Cardiac muscle cell (in vitro differentiated cells and primary cell): ENCODE measurements at regions not wholly inside any gene's neighbourhood (a gene's known extent, or its start where the extent isn't known, plus 50 kb on each side); places are given as distances from the start of the nearest gene placed in this dataset.
A peak's percentile ranks its signal among the peaks of the same experiment; 100 is the strongest.

Experiments used
- DNase-seq, 2 donors: peaks; one replicate each; pipeline versions ENCODE4 v3.0.0 to v3.0.0-alpha.2; 2010 to 2017; ENCODE audit warnings: low read depth in 1 of 2, low spot score in 1 of 2
- H3K27ac ChIP-seq: fragments of 200-600 bp; sonication (generic); 2 replicates; pipeline ENCODE4 v1.5.1; 2016
- H3K27me3 ChIP-seq: fragments of 200-600 bp; sonication (generic); 2 replicates; pipeline ENCODE4 v1.6.0; 2016; ENCODE audit warnings: control low read depth
- H3K36me3 ChIP-seq: fragments of 200-600 bp; sonication (generic); 2 replicates; pipeline ENCODE4 v1.5.1; 2016; ENCODE audit warnings: control low read depth
- H3K4me1 ChIP-seq: fragments of 200-600 bp; sonication (generic); 2 replicates; pipeline ENCODE4 v1.8.1; 2017; ENCODE audit warnings: low read depth, mild to moderate bottlenecking, mixed run types
- H3K4me3 ChIP-seq: fragments of 200-600 bp; sonication (generic); 2 replicates; pipeline ENCODE4 v1.5.1; 2016; ENCODE audit warnings: mild to moderate bottlenecking
- H3K9me3 ChIP-seq: fragments of 200-600 bp; sonication (generic); 2 replicates; pipeline ENCODE4 v1.5.1; 2017; ENCODE audit warnings: low read depth, mild to moderate bottlenecking, control low read depth
- TF ChIP-seq, protein P1 (sequence below): IDR thresholded peaks from 2 replicates; pipeline ENCODE4 v1.5.1; 2012; ENCODE audit warnings: low read depth, mild to moderate bottlenecking, low read length

DNA sequence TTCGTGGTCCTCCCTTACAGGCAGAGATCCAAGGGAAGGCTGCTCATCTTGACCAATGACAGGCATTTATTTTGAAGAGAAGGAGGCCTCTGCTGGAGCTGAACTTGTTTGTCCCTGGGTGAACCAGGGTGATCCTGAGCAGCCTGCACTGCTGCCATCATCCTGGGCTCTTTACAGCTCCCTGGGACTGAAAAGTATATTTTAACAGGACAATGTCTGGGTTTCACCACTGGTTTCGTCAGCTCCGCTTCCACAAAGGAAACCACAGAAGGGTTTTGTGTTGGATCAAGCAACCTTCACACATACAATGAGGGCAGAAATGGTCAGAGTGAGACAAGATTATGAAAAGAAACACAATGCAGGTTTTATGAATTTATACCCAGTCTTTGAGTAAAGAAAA is 400.7 kb upstream of the TPM1 start:
- Histone ChIP-seq H3K4me1 (peaks cover 6% of the 10 kb centered on the region), H3K36me3 (no peaks in the 10 kb centered on the region), H3K27ac (no peak overlapping the region), H3K27me3 (no peaks in the 10 kb centered on the region), H3K9me3 (no peaks in the 10 kb centered on the region), H3K4me3 (no peak overlapping the region)
- TF ChIP-seq, protein P1, sequence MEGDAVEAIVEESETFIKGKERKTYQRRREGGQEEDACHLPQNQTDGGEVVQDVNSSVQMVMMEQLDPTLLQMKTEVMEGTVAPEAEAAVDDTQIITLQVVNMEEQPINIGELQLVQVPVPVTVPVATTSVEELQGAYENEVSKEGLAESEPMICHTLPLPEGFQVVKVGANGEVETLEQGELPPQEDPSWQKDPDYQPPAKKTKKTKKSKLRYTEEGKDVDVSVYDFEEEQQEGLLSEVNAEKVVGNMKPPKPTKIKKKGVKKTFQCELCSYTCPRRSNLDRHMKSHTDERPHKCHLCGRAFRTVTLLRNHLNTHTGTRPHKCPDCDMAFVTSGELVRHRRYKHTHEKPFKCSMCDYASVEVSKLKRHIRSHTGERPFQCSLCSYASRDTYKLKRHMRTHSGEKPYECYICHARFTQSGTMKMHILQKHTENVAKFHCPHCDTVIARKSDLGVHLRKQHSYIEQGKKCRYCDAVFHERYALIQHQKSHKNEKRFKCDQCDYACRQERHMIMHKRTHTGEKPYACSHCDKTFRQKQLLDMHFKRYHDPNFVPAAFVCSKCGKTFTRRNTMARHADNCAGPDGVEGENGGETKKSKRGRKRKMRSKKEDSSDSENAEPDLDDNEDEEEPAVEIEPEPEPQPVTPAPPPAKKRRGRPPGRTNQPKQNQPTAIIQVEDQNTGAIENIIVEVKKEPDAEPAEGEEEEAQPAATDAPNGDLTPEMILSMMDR, result no peak
- peak in 1 of 2 donors; percentile 14 for DNase-seq

DNA sequence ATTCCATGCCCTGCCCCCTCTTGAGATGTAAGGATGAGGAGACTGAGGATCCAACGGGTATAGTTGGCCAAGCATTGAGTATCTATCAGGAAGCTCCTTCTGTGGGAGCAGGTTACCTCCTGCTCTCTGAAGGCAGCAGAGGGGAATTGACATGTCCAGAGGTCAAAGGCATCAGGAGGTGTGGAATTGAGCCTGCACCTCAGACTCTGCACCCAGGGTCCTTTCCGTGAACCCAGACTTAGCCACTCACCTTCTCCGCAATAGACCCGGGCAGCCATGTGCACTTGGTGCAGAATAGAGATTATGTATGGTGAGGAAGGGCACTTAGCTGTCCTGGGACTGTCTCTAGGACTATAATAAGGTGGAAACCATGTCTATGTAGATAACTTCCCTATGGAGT is 399.0 kb upstream of the TPM1 start:
- Histone ChIP-seq H3K4me1 (no peaks in the 10 kb centered on the region), H3K9me3 (no peaks in the 10 kb centered on the region), H3K36me3 (no peaks in the 10 kb centered on the region), H3K27me3 (no peaks in the 10 kb centered on the region), H3K4me3 (no peak overlapping the region), H3K27ac (no peak overlapping the region)
- TF ChIP-seq, protein P1, result no peak
- DNase-seq, result no peak

DNA sequence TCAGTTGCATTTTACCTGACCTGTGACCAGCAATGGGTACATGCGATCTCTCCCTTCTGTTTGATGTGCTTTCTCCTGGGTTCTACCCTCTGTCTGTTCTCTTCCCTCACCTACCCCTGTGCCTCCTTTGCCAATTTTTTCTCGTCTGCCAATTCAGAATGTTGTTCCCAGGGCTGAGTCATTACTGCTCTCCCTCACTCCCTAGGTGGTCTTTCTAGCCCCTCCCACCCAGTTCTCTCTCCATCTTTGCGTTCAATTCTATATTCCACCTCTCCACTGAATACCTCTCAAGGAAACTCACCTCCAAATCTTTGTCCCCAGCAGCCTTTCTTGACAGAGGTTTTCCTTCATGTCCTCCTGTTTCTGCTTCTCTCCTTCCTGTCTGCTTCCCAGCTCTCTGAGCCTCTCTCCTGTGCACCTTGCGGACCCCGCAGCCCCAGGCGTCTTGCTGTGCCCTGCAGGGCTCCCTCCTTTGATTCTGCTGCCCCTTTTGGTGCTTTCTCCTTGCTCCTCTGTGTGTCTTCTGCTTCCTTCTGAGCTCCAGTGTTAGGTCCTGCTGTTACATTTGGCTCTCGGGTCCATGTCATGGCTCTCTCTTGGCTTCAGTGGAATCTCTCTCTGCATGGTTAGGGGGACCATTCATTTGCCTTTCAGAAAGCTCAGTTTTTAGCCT is 398.2 kb upstream of the TPM1 start:
- Histone ChIP-seq H3K27me3 (no peaks in the 10 kb centered on the region), H3K4me3 (no peak overlapping the region), H3K27ac (no peak overlapping the region), H3K4me1 (no peaks in the 10 kb centered on the region), H3K9me3 (no peaks in the 10 kb centered on the region), H3K36me3 (no peaks in the 10 kb centered on the region)
- TF ChIP-seq, protein P1, result no peak
- DNase-seq, result no peak

DNA sequence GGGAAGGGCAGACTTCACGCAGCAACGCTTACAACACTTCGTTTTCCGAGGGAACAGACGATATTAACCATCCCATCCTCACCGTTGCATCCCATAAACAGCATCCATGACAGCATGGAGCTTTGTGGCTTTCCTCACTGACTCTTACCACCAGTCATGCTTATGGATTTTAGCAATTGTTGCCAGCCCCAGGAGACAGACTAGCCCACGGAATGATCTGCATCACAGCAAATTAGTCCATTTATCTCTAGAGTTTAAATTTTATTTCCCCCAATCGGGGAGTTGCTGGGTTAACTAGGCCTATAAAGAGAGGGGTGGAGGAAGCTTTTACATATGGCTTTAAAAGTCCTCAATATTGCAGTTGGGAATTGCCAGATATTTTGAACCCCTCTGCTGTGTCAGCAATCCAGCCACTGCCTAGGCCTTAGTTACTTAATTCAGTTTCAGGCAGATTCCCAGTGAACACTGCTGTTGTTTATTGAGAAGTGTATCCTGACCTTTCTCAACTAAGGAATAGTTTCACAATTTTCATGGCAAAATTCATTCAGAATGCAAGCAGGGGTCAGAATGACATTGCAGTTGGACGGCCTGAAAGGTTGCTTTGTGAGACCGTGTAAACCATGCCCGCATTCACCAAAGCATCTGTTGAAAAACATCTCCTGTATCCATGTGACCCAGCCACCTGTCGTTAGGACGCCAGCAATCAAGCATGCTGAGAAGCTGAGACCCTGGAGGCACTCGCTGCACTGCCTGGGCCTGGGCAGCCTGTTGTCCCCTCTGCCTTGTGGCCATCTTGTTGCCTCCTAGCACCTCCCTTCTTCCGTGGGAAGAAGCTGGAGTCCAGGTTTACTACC is 397.4 kb upstream of the TPM1 start:
- DNase-seq, result no peak
- no peak overlapping the region for H3K27ac ChIP-seq
- H3K4me3 ChIP-seq, result no peak overlapping the region

DNA sequence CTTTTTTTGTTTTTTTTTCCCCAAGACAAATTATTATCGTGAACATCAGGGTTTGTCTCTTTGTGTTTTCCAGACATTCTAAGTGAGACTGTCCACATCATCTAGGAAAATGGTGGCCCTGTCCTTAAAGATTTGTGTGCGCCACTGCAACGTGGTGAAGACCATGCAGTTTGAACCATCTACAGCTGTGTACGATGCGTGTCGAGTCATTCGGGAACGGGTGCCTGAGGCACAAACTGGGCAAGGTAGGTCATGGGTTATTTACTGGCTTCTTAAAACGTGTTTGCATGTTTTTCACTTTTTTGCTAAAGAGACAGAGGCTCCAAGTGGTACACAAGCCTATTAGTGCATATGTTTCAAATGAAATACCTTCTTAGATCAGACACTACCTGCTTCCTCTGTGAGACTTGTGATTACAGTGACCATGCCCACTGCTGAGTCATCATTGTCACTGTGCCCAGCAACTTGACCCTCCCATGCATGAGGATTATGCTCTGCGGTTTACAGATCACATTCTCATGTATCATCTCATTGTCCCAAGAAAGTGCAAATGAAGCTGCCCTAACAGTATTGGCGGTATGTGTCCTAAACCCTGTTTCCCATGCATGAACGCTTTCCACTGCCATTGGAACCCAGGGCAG is 395.2 kb upstream of the TPM1 start:
- TF ChIP-seq, protein P1, result no peak
- Histone ChIP-seq H3K27ac (no peak overlapping the region), H3K4me3 (no peak overlapping the region), H3K4me1 (peaks cover 11% of the 10 kb centered on the region), H3K9me3 (no peaks in the 10 kb centered on the region), H3K27me3 (no peaks in the 10 kb centered on the region), H3K36me3 (no peaks in the 10 kb centered on the region)
- DNase-seq, result peak in 1 of 2 donors; percentile 46

More for the DNA sequence above, 397.4 kb upstream of the TPM1 start:
- Histone ChIP-seq H3K36me3 (no peaks in the 10 kb centered on the region), H3K4me1 (peaks cover 7% of the 10 kb centered on the region), H3K9me3 (no peaks in the 10 kb centered on the region), H3K27me3 (no peaks in the 10 kb centered on the region)
- TF ChIP-seq, protein P1, result no peak
